ENCODE measurements at regions not wholly inside any gene's neighbourhood (a gene's known extent, or its start where the extent isn't known, plus 50 kb on each side); places are given as distances from the start of the nearest gene placed in this dataset.
"Not testable (repeated sequence)": the region's sequence is repeated elsewhere in the genome, so short reads cannot be mapped to it uniquely, and the experiment has no call there.

DNA sequence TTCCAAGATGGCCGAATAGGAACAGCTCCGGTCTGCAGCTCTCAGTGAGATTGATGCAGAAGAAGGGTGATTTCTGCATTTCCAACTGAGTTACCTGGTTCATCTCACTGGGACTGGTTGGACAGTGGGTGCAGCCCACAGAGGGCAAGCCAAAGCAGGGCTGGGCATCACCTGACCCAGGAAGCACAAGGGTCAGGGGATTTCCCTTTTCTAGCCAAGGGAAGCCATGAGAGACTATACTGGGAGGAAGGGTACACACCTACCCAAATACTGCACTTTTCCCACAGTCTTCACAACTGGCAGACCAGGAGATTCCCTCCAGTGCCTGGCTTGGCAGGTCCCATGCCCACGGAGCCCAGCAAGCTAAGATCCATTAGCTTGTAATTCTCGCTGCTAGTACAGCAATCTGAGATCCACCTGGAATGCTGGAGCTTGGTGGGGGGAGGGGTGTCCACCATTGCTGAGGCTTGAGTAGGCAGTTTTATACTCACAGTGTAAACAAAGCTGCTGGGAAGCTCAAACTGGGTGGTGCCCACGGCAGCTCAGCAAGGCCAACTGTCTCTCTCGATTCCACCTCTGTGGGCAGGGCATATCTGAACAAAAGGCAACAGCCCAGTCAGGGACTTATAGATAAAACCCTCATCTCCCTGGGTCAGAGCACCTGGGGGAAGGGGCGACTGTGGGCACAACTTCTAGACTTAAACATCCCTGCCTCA, 365.8 kb downstream of the SPRY2 start:
- not testable (repeated sequence) for DNase-seq (ENCODE audit: low spot score)

- DNase-seq (ENCODE audit: low spot score): no peak
Measured at GRCh38 chr13:79973533-79973963, 367.4 kb downstream of the SPRY2 start.

DNA sequence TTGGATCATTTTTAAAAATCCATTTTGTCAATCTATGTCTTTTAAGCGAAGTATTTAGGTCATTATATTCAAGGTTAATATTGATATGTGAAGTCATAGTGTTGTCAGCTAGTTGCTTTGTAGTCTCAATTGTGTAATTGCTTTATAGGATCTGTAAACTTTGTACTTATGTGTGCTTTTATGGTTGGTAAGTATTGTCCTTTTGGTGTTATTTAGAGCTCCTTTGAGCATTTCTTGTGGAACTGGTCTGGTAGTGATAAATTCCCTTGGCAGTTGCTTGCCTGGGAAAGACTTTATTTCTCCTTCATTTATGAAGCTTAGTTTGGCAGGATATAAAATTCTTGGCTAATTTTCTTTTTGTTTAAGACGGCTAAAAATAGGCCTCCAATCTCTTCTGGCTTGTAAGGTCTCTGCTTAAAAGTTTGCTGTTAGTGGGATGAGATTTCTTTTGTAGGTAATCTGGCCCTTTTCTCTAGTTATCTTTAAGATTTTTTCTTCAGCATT, 368.8 kb downstream of the SPRY2 start:
- no peak for DNase-seq (ENCODE audit: low spot score)

GRCh38 chr13:79966493-79966895, 374.4 kb downstream of the SPRY2 start:
- no peak for DNase-seq (ENCODE audit: low spot score)

GRCh38 chr13:79966059-79966458, 374.9 kb downstream of the SPRY2 start:
- DNase-seq (ENCODE audit: low spot score): no peak

- DNase-seq (ENCODE audit: low spot score): no peak
Measured at GRCh38 chr13:79946556-79946955, 394.4 kb downstream of the SPRY2 start.

GRCh38 chr13:79943346-79944023, 397.4 kb downstream of the SPRY2 start:
- DNase-seq (ENCODE audit: low spot score): no peak

GRCh38 chr13:79941752-79942151, 399.2 kb downstream of the SPRY2 start:
- DNase-seq (ENCODE audit: low spot score): no peak

GRCh38 chr13:79939689-79940088, 401.2 kb downstream of the SPRY2 start:
- no peak for DNase-seq (ENCODE audit: low spot score)

- no peak for DNase-seq (ENCODE audit: low spot score)
Measured at GRCh38 chr13:79937771-79938216, 403.1 kb downstream of the SPRY2 start.

GRCh38 chr13:79937311-79937710, 403.6 kb downstream of the SPRY2 start:
- no peak for DNase-seq (ENCODE audit: low spot score)

DNA sequence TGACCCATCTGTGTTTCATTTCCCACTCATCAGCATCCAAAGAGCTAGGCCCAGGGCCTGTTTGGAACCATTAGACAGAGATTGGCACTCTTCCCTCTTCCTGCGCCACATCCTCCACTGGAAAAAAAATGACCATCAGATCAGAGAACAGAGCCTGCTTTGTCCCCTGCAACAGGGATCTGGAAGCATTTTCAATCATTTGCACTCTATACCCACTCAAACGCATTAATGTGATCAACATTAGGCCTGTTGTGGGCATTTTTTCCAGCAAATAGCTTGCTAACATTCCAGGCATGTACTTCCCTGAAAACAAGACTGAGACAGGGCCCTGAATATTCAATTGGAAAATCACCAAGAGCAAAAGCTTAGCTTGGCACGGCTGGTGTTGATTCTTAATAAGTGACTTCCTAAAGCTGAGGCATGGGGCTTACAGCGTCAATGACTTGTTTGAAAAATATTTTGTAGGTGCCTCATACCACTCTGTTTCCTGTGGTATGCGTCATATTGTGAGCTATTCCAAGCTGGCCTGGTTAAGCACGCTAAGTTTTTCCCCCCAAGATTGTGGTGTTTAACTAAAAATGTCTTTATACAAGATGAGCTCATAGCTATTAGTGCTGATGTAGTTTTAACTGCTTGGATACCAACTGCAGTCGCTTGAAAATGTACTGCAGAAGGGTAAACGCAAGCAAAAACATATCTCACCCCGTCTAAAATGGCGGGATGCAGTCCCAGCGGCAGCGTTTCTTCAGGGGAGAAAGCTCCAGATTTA, 404.4 kb downstream of the SPRY2 start:
- no peak for DNase-seq (ENCODE audit: low spot score)

- DNase-seq (ENCODE audit: low spot score): no peak
Measured at GRCh38 chr13:79935121-79935520, 405.8 kb downstream of the SPRY2 start.

DNA sequence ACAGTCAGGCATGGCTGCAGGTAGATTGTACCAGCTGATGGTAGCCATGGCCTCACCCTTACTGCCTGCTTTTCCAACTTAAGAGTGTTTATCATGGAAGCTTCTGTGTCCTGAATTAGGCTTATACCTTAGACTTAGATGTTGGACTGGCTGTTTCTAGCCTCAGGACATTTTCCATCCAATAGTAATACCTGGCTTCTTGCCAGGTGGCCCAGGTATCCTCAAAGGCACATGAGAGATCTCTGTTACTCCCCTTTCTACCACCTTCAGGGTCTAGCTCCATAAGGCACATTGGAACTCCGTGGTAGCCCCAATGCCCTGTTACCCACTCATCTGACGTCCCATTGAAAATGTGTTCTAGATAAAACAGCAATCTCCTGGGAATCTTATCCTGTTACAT, 407.5 kb downstream of the SPRY2 start:
- DNase-seq (ENCODE audit: low spot score): no peak

GRCh38 chr13:79932556-79932955, 408.4 kb downstream of the SPRY2 start:
- DNase-seq (ENCODE audit: low spot score): no peak

DNA sequence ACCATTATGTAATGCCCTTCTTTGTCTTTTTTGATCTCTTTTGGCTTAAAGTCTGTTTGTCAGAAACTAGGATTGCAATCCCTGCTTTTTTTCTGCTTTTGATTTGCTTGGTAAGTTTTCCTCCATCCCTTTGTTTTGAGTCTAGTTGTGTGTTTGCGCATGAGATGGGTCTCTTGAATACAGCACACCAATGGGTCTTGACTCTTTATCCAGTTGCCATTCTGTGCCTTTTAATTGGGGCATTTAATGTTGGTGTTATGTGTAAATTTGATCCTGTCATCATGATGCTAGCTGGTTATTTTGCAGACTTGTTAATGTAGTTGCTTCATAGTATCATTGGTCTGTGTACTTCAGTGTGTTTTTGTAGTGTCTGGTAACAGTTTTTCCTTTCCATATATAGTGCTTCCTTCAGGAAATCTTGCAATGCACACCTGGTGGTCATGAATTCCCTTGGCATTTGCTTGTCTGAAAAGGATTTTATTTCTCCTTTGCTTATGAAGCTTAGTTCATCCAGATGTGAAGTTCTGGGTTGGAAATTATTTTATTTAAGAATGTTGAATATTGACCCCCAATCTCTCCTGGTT, 416.9 kb downstream of the SPRY2 start:
- DNase-seq (ENCODE audit: low spot score): not testable (repeated sequence)

GRCh38 chr13:79919091-79919490, 421.8 kb downstream of the SPRY2 start:
- DNase-seq (ENCODE audit: low spot score): no peak

DNA sequence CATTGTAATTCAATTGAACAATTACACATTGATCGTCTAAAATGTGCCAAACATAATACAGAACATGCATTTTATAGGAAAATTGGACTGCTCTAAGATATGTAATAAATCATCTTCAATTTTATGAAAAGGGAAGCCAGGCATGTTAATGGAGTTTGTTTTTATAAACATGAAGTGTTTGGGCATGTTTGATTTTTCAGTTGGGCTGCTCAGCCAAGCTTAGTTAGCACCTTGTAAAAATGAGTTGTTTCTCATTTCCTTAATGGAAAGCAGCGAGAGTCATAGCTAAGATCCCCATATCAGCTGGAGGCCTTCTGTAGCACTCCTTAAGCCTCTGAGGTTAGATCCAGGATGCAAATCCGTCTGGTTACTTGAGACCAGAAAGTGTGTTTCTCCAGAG, 422.3 kb downstream of the SPRY2 start:
- DNase-seq (ENCODE audit: low spot score): no peak

DNA sequence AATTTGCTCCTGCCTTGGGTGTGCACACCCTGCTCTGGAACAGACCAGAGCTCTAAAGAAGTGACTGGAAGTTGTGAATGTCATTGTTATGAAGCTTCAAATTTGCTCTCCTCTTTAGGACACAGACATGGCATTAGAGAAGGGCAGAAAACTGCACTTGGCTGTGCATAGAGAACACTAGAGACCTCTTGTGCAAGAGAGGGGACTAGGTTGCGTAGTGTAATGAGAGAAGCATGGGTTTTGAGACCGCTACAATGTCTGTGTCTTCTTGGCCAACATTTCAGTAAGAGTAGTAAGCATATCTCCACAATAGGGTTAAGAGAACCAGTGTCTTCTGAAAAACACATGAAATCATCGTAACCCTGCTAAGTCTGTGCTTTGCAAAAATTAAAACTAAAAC, 423.3 kb downstream of the SPRY2 start:
- no peak for DNase-seq (ENCODE audit: low spot score)

DNA sequence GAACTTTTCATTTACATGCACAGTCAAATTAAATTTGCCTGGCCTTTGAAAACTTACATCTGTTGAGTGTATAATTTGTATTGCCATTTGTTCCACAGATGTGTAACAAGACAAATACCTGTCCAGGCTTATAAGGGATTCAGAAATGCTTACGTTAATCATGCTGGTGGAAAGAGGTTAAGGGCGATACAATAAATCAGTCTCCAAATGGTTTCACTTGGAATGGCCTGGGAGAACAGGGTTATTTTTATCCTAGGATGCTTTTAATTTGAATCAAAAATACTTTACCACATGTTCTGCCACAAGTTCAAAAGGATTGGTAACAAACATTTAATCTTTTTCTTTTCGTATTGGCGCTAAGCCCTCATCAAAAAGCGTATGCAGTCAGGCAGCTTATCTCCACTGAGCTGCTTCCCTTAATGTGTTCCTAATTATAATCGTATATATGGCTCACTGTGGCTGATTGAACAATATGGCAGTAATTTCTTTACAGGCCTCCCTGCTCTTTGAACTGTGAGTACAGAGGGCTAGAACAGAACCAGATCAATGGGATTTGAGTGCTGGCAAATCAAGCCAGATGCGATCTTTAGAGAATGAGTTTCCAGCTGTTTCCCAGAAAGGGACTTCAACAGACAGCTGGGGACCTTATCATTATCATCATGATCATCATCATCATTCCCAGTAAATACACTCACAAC, 425.7 kb downstream of the SPRY2 start:
- no peak for DNase-seq (ENCODE audit: low spot score)

DNA sequence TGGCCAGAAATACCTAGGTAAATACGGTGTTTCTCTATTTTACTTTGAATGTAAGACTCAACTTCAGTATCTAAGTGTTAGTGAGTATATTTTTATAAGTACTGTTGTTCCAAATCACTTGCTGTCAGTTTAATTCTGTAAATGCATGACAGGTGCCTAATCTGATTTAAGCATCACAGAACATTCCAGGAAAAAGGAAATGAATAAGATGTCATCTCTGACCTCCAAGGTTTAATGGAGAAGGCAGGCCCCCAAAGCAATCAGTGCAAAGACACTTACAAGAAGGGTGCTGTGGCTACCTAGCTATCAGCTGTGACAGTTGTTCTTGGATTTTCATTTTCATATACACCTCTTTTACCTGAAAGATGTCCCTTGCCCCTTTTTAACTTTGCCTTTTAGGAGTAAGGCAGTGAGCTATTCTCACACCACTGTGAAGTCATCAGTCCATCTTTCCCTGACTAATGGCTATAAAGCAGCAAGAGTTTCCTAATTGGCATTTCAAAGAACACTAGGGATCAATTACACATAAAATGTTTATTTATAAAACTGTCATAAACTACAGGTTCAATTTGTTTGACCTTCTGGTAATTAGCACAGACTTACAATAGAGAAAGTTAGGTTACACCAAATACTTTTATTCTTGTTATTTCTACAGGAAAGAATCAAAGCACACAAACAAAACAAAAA, 427.6 kb downstream of the SPRY2 start:
- DNase-seq (ENCODE audit: low spot score): no peak

Data from hematopoietic multipotent progenitor cell treated with erythropoietin and hydrocortisone succinate and interleukin-3 and kit ligand, for 17 days (in vitro differentiated cells).